ENCODE measurements at regions not wholly inside any gene's neighbourhood (a gene's known extent, or its start where the extent isn't known, plus 50 kb on each side); places are given as distances from the start of the nearest gene placed in this dataset.

- no peak for TF ChIP-seq CTCF (IDR thresholded peaks at IDR 0.05)
These were observed 56.9 kb upstream of the GALNT10 start for GRCh38 chr5:154133591-154133990.

- TF ChIP-seq CTCF (IDR thresholded peaks at IDR 0.05): no peak
These were observed 56.0 kb upstream of the GALNT10 start for GRCh38 chr5:154134499-154134898.

- no peak for TF ChIP-seq CTCF (IDR thresholded peaks at IDR 0.05)
These were observed 55.3 kb upstream of the GALNT10 start for GRCh38 chr5:154135125-154135817.

- no peak for TF ChIP-seq CTCF (IDR thresholded peaks at IDR 0.05)
These were observed 54.4 kb upstream of the GALNT10 start for GRCh38 chr5:154136141-154136540.

GRCh38 chr5:154138701-154139100, 51.8 kb upstream of the GALNT10 start:
- TF ChIP-seq CTCF (IDR thresholded peaks at IDR 0.05): no peak

DNA sequence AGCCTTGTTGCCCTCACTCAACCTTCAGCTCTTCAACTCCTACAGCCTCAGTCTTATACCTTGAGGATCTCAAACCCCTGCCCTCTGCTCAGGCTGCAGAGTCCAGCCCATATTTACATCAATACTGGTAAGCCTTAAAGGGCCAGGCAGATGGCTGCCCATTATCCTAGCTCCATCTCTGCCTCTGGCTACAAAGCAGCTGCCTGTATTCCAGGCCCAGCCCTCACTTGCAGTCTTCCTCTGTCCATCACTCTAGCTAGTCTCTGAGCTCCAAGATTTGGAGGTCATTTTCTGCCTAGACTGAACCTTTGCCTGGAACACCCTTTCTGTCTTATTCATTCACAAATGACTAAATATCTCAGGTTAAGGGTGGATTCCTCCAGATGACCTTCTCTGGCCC, 50.2 kb upstream of the GALNT10 start:
- no peak for TF ChIP-seq CTCF (IDR thresholded peaks at IDR 0.05)
